Activated naive CD4-positive, alpha-beta T cell treated with anti-CD3 and anti-CD28 coated beads, Interleukin-2, amount 50 U/mL, for 72 hours (primary cell): ENCODE measurements at regions not wholly inside any gene's neighbourhood (a gene's known extent, or its start where the extent isn't known, plus 50 kb on each side); places are given as distances from the start of the nearest gene placed in this dataset.

Experiments
- ATAC-seq, 2 donors: fragments of 150-1000 bp; cut with Tn5 transposase; 2 replicates each; pipeline ENCODE4 v1.10.0; 2021; ENCODE audit warnings: mild to moderate bottlenecking in 2 of 2, moderate library complexity in 2 of 2
- DNase-seq, 2 donors: peaks; one replicate each; pipeline ENCODE4 v3.0.0; 2021 to 2022; ENCODE audit warnings: low spot score in 2 of 2
- H3K27ac Mint-ChIP-seq, 2 donors: one replicate each; pipeline ENCODE4 v1.8.0; 2022; ENCODE audit warnings: mild to moderate bottlenecking in 2 of 2, mixed read lengths in 2 of 2
- H3K36me3 Mint-ChIP-seq, 2 donors: one replicate each; pipeline ENCODE4 v1.8.0; 2022; ENCODE audit warnings: mixed read lengths in 2 of 2
- H3K9me3 Mint-ChIP-seq, 2 donors: one replicate each; pipeline ENCODE4 v1.8.0; 2022; ENCODE audit warnings: mixed read lengths in 2 of 2

GRCh38 chr3:13219077-13219901 lies 146.1 kb upstream of the IQSEC1 start:
- H3K9me3 Mint-ChIP-seq, result no peaks in the 10 kb centered on the region
- no peak overlapping the region for H3K27ac Mint-ChIP-seq

GRCh38 chr3:13218541-13218908 lies 145.3 kb upstream of the IQSEC1 start:
- Mint-ChIP-seq H3K9me3 (no peaks in the 10 kb centered on the region), H3K36me3 (no peaks in the 10 kb centered on the region), H3K27ac (no peak overlapping the region)
- DNase-seq (no peak), ATAC-seq (peak in 1 of 2 donors; percentile 26)

More at GRCh38 chr3:13219077-13219901, 146.1 kb upstream of the IQSEC1 start:
- no peak for DNase-seq
- no peaks in the 10 kb centered on the region for H3K36me3 Mint-ChIP-seq
- ATAC-seq, result no peak

DNA sequence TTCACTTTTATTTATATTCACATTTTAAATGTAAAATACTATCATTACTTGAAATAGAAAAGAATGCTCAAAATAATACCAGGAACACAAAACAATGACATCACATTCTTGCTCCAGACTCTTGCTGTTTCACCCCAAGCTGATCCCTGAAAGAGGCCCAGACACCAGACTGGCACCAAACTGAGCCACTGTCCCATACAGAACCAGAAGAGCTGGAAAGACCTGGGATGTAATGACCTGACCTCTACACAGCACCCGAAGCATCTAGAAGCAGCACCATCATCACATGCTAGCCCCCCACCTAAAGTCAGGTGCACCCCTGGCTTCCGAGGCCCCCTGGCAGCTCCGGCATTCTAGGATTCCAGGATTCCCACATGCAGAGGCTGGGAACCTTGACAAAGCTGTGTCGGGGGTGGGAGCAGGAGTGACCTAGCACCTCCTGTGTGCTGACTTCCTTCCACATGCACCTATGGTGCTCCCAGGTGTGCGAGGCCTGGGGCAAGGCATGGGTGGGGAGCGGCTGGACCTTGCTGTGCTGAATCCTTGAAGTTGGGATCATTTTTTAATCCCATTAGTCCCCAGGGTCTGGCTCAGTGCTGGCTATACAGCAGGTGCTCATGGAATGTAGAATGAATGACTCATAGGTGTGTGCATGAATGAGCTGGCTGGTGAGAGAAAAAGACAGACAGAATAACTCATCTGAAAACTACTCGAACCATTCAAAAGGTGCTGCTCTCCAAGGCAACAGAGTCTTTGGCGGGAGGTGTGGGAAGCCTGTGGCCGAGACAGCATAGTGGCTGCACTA lies 144.7 kb upstream of the IQSEC1 start:
- ATAC-seq (peak; percentile 63 to 74), DNase-seq (no peak)
- Mint-ChIP-seq H3K36me3 (no peaks in the 10 kb centered on the region), H3K9me3 (no peaks in the 10 kb centered on the region), H3K27ac (no peak overlapping the region)

DNA sequence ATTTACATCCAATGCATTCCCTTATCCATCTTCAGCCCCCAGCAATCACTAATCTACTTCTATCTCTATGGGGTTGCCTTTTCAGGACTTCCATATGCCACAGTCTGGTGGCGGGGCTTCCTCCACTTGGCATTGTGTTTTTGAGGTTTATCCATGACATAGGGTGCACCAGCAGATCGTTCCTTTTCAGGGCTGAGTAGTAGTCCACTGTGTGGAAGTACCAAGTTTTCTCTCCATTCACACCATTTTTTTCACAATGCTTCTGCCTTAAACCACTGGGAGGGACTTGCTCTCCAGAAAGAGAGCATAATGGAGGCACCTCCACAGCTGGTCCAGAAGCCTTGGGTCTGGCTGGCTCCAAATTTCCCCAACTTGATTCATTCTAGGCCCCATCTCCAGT lies 144.0 kb upstream of the IQSEC1 start:
- no peak overlapping the region for H3K27ac Mint-ChIP-seq
- H3K36me3 Mint-ChIP-seq, result no peaks in the 10 kb centered on the region
- ATAC-seq (no peak), DNase-seq (no peak)
- H3K9me3 Mint-ChIP-seq, result no peaks in the 10 kb centered on the region

DNA sequence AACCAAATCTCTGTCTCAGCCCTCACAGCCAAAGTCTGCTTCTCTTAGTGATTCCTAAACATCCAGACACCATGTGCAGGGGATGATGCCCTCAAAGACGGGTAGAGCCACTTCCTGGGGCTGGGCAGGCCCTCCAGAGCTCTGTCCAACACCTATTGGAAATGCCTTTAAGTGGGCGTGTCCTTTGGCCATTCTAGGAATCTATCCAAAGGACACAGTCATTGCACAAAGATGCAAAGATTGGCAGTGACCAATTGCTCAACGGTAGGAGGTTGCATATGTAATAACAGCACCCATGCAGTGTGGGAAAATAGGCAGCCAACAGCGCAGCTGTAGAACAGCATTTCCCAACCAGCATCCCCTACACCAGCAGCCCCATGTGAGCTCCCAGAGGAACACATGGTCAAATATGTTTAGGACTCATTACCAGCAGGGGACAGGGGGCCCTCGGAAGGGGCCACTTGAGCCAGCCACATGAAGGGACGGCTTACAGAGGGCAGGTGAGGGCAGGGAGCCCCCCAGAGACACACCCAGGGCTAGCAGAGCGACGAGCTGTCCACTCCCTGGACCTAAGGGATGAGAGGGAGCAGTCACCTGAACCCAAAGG lies 142.8 kb upstream of the IQSEC1 start:
- Mint-ChIP-seq H3K9me3 (no peaks in the 10 kb centered on the region), H3K27ac (no peak overlapping the region), H3K36me3 (no peaks in the 10 kb centered on the region)
- DNase-seq (no peak), ATAC-seq (no peak)

GRCh38 chr3:13214847-13215472 lies 141.7 kb upstream of the IQSEC1 start:
- Mint-ChIP-seq H3K36me3 (no peaks in the 10 kb centered on the region), H3K27ac (no peak overlapping the region), H3K9me3 (no peaks in the 10 kb centered on the region)
- no peak for ATAC-seq
- no peak for DNase-seq

- DNase-seq (no peak), ATAC-seq (no peak)
- peak overlapping the region in 1 of 2 donors; percentile 50 for H3K27ac Mint-ChIP-seq
- no peaks in the 10 kb centered on the region for H3K9me3 Mint-ChIP-seq
- no peaks in the 10 kb centered on the region for H3K36me3 Mint-ChIP-seq
These were observed 140.9 kb upstream of the IQSEC1 start for GRCh38 chr3:13213911-13214846.

DNA sequence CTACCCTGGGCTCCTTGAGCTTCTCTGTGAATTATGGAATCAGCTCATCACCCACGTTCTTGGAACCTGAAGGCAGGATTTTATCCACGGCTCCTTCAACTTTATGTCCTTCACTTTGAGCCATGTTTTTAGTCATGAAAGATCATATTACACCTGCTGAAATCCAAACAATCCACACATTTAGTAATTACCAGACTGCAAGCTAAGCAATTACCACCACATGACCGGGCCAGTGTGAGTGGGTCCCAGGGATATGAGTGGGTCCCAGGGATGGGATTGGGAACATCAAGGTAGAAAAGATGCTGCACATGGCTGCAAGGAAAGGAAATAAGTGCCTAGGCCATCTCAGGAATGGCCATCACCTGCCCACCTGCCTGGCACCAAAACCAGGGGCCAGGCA lies 140.3 kb upstream of the IQSEC1 start:
- no peak for ATAC-seq
- Mint-ChIP-seq H3K9me3 (no peaks in the 10 kb centered on the region), H3K27ac (no peak overlapping the region), H3K36me3 (no peaks in the 10 kb centered on the region)
- no peak for DNase-seq

- ATAC-seq (no peak), DNase-seq (no peak)
- H3K27ac Mint-ChIP-seq, result peak overlapping the region in 1 of 2 donors; percentile 61
- no peaks in the 10 kb centered on the region for H3K36me3 Mint-ChIP-seq
- H3K9me3 Mint-ChIP-seq, result no peaks in the 10 kb centered on the region
These were observed 138.5 kb upstream of the IQSEC1 start for GRCh38 chr3:13211605-13212210.

DNA sequence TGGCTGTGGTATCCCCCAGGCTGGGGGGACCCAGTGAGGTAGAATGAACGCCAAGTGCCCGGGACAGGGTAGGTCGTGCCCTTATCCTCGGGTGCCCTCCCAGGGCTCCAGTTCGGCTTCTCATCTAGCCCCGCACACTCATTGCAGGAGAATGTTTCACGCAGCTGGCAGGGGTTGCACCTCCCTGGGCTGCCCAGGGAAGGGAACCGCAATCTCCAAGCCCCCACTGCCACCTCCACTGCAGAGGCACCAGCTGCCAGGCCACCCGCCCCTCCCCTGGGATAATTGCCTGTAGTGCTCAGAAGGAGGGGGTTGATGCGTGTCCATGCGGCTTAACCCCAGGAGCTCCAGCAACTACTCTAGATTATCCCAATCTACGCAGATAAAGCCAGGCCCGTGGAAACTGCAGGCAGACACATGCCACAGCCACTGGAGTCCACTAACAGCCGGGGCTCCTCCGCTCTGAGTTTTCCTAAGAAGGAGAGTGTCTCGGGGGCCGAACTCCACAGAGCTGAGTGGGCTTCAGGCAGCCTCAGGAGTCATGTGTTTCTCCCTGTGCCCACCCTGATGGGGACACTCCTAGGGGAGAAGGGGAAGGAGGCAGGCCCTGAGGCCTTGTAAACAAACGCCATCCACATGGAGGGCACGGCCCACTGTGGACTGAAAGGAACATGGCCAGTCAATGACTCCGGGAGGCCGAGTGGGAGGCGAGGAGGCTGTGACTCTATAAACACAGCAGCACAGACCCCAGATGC lies 137.2 kb upstream of the IQSEC1 start:
- DNase-seq (no peak), ATAC-seq (no peak)
- Mint-ChIP-seq H3K36me3 (no peaks in the 10 kb centered on the region), H3K9me3 (no peaks in the 10 kb centered on the region), H3K27ac (no peak overlapping the region)

- DNase-seq (no peak), ATAC-seq (no peak)
- no peaks in the 10 kb centered on the region for H3K36me3 Mint-ChIP-seq
- H3K27ac Mint-ChIP-seq, result no peak overlapping the region
- H3K9me3 Mint-ChIP-seq, result no peaks in the 10 kb centered on the region
These were observed 136.4 kb upstream of the IQSEC1 start for GRCh38 chr3:13209634-13209997.

DNA sequence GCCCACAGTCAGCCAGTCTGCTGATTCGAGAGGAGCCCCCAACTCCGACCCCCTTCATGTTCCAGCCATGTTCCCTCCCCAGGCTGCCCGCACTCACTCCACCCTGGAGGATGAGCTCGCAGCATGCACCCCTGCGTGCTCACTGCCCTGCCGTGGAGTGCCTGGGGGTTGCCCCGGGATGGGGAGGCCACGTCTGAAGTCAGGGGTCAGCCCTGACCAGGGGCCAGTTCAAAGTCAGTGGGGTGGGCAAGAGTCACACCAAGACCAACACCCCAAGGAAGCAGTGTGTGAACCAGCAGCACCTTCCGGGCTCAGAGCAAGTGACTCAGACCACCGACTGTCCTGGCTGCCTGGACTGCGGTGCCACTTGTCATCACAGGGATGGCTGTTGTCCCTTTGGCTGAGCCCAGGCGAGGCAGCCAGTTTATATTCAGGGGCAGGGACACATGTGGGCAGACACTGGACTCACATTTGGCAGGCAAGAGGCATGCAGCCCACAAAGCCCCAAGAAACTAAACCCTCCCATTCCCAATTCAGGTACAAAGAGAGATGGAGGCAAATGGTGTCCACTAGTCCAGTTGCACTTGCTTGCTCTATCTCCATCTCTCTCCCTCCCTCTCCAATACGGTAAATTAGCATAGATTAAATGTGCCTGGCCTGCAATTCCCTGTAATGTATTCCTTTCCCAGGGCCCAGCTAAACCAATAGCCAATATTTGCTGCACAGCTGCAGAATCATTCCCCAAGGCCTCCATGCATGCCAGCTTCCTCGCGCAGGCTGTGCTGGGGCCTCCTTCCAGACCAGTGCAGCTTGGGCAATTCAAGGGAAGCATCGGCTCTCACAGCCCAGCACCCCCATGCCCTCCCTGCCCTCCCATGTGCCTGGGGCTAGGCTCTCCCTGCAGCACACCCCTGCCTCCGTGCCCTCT lies 135.7 kb upstream of the IQSEC1 start:
- no peak for ATAC-seq
- no peaks in the 10 kb centered on the region for H3K9me3 Mint-ChIP-seq
- no peaks in the 10 kb centered on the region for H3K36me3 Mint-ChIP-seq
- H3K27ac Mint-ChIP-seq, result no peak overlapping the region
- DNase-seq, result no peak

- no peak overlapping the region for H3K27ac Mint-ChIP-seq
- H3K9me3 Mint-ChIP-seq, result no peaks in the 10 kb centered on the region
- DNase-seq (no peak), ATAC-seq (no peak)
- no peaks in the 10 kb centered on the region for H3K36me3 Mint-ChIP-seq
These were observed 134.9 kb upstream of the IQSEC1 start for GRCh38 chr3:13207975-13208705.

DNA sequence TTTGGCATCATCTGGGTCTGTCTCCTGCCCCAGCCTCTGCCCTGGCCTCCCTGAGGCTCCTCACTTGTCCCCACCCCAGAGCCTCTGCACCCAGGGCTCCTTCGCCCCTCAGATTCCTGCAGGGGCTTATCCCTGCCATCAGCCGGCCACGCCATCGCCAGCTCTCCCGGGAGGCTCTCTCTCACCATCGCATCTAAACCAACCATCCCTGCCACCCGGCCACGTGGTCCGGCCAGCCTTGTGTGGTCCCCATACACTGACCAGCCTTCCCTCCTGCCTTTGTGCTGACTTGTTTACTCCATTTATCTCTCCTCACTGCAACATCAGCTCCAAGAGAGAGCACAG lies 134.3 kb upstream of the IQSEC1 start:
- Mint-ChIP-seq H3K36me3 (no peaks in the 10 kb centered on the region), H3K9me3 (no peaks in the 10 kb centered on the region), H3K27ac (no peak overlapping the region)
- DNase-seq (no peak), ATAC-seq (no peak)
